ENCODE measurements at regions not wholly inside any gene's neighbourhood (a gene's known extent, or its start where the extent isn't known, plus 50 kb on each side); places are given as distances from the start of the nearest gene placed in this dataset.
"Not testable (repeated sequence)": the region's sequence is repeated elsewhere in the genome, so short reads cannot be mapped to it uniquely, and the experiment has no call there.

- Histone ChIP-seq H3K4me3 (no peak overlapping the region), H3K27ac (no peak overlapping the region)
Observed at GRCh38 chr3:17833786-17834559, 91.5 kb upstream of the TBC1D5 start.

DNA sequence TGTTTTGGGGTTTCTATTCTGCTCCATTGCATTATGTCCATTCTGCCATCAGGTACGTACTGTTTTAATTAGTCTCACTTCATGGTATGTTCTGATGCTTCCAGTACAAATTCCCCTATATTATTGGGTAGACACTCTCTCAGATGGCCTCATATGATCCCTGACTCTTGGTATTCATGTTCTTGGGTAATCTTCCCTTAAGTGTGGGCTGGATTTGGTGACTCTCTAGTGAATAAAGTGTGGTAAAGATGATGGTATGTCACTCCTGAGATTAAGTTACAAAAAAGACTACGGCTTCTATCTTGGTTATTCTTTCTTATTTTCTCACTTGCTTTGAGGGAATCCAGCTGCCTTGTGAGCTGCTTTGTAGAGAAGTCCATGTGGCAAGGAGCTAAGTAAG is 89.6 kb upstream of the TBC1D5 start:
- Histone ChIP-seq H3K4me3 (no peak overlapping the region), H3K27ac (no peak overlapping the region)

GRCh38 chr3:17831366-17831765 is 88.9 kb upstream of the TBC1D5 start:
- no peak overlapping the region for H3K27ac ChIP-seq
- H3K4me3 ChIP-seq = no peak overlapping the region

DNA sequence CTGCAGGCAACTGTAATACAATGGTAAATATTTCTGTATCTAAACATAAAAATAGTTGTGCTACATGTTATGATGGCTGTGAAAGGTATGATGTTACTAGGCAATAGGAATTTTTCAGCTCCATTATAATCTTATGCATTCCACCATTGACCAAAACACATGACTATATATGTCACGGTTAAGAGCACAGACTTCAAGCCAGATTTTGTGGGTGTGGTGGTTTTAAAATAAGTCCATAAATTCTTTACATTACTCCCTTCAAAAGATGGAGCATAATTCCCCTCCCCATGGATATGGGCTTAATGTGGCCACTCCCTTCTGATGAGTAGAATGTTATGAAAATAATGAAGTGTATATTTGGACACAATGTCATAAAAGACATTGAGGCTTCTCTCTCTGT is 88.4 kb upstream of the TBC1D5 start:
- H3K4me3 ChIP-seq = no peak overlapping the region

GRCh38 chr3:17828388-17828787 is 86.0 kb upstream of the TBC1D5 start:
- Histone ChIP-seq H3K4me3 (no peak overlapping the region), H3K27ac (no peak overlapping the region)

More for the DNA sequence above, 88.4 kb upstream of the TBC1D5 start:
- no peak overlapping the region for H3K27ac ChIP-seq

GRCh38 chr3:17825298-17825697 is 82.9 kb upstream of the TBC1D5 start:
- Histone ChIP-seq H3K4me3 (no peak overlapping the region), H3K27ac (no peak overlapping the region)

DNA sequence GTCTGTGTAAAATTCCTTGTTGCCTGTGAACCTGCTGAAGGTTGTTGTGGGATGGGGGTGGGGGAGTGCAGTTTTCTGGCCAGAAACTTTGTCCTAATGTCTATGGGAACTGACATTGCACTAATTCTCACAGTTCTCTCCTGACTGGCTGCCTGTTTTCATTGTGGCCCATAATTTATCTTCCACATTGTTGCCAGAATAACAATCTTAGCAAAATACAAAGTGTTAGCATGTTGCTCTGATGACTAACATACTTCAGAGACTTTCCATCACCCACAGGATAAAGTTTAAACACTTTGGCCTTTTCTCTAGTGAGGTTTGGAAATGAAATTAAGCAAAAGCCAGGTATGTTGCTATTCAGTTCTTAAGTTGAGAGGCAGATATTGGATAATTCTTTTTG is 81.4 kb upstream of the TBC1D5 start:
- no peak overlapping the region for H3K4me3 ChIP-seq
- no peak overlapping the region for H3K27ac ChIP-seq

DNA sequence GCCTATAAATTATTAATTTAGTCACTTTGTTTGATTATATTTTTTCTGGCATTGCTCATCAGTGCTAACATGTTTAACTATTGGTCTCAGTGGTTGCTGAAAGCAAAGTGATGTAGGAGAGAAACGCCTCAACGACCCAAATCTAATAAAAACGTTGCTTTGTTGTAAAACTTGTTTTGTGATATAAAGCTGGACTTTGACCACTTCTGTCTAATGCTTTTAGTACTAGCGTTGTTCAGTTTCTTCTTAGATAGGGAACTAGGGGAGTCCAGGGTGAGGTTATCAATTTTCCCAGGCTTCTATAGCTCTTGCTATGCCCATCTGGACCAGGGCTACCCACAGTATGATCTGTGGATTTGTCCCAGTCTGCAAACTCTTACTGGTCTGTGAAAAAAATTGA is 80.6 kb upstream of the TBC1D5 start:
- Histone ChIP-seq H3K27ac (no peak overlapping the region), H3K4me3 (no peak overlapping the region)

GRCh38 chr3:17820704-17821103 is 78.3 kb upstream of the TBC1D5 start:
- Histone ChIP-seq H3K4me3 (no peak overlapping the region), H3K27ac (no peak overlapping the region)

DNA sequence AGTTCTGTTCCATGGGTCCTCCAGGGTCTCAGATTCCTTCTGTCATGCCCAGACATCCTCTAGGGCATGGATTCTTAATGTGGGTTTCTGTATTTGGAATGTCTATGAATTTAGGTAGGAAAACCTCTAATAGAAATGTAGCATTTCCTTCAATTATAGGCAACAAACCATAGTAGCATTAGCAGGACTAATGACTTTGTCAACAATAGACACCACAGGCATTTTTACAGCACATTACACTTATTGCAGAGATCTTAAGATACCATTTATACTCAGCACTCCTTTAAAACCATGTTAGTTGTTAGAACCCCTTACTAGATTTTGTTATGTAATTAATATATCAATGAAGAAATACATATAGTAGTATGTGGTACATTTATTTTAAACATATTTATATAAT is 77.8 kb upstream of the TBC1D5 start:
- no peak overlapping the region for H3K4me3 ChIP-seq
- no peak overlapping the region for H3K27ac ChIP-seq

DNA sequence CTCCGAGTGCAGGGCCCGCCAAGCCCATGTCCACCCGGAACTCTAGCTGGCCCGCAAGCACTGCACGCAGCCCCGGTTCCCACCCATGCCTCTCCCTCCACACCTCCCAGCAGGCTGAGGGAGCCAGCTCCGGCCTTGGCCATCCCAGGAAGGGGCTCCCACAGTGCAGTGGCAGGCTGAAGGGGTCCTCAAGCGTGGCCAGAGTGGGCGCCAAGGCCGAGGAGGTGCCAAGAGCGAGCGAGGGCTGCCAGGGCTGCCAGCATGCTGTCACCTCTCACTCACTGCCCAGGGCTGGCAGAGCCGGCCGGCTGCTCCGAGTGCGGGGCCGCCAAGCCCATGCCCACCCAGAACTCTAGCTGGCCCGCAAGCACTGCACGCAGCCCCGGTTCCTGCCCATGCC is 75.5 kb upstream of the TBC1D5 start:
- not testable (repeated sequence) for H3K4me3 ChIP-seq, H3K27ac ChIP-seq

DNA sequence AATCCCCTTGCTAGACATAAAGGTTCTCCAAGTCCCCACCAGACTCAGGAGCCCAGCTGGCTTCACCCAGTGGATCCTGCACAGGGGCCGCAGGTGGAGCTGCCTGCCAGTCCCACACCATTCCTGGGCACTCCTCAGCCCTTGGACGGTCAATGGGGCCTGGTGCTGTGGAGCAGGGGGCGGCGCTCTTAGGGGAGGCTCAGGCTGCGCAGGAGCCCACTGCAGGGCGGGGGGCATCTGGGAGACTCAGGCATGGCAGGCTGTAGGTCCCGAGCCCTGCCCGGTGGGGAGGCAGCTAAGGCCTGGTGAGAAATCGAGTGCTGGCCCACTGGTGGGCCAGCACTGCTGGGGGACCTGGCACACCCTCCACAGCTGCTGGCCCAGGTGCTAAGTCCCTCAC is 75.1 kb upstream of the TBC1D5 start:
- Histone ChIP-seq H3K4me3 (no peak overlapping the region), H3K27ac (no peak overlapping the region)

GRCh38 chr3:17816839-17817238 is 74.4 kb upstream of the TBC1D5 start:
- not testable (repeated sequence) for H3K27ac ChIP-seq, H3K4me3 ChIP-seq

GRCh38 chr3:17812328-17812727 is 69.9 kb upstream of the TBC1D5 start:
- H3K4me3 ChIP-seq, H3K27ac ChIP-seq: not testable (repeated sequence)

DNA sequence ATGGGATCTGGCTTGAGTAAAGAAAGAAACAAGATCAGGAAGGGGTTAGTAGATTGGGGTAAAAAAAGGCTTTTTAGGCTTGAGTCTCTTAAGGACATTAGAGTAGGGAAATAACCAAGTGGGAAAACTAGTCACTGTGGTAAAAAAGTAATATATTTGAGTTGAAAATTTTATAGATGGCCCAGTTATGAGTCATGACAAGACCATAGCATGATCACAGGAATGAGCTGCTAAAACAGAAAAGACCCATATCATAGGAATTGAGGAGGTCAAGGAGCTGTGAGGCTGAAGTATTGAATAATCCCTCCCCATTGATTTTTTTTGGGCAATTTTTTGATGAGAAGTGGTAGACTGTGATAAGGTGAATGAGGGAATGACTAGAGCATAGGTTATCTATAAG is 69.2 kb upstream of the TBC1D5 start:
- H3K4me3 ChIP-seq = no peak overlapping the region
- no peak overlapping the region for H3K27ac ChIP-seq

- H3K27ac ChIP-seq = no peak overlapping the region
- H3K4me3 ChIP-seq = no peak overlapping the region
Observed at GRCh38 chr3:17810759-17811158, 68.3 kb upstream of the TBC1D5 start.

- Histone ChIP-seq H3K4me3 (no peak overlapping the region), H3K27ac (no peak overlapping the region)
Observed at GRCh38 chr3:17808994-17809393, 66.6 kb upstream of the TBC1D5 start.

DNA sequence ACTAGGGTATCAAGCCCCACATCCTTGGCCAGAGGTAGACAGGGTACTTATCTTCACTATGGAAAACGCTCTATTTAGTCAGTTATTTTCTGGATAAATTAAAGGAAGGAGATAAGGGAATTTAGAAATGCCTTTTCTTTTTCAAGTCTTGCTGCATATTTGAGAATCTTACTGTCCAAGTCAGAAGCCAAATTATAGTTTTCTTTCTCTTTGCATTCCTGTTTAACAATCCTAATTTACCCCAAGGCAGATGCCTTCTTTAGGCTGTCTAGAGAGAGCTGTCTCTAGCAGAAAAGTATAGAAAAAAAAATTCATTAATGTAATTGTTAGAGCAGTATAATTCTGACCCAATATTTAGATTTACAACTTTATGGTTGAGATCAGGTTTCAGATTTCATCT is 64.4 kb upstream of the TBC1D5 start:
- Histone ChIP-seq H3K4me3 (no peak overlapping the region), H3K27ac (no peak overlapping the region)

DNA sequence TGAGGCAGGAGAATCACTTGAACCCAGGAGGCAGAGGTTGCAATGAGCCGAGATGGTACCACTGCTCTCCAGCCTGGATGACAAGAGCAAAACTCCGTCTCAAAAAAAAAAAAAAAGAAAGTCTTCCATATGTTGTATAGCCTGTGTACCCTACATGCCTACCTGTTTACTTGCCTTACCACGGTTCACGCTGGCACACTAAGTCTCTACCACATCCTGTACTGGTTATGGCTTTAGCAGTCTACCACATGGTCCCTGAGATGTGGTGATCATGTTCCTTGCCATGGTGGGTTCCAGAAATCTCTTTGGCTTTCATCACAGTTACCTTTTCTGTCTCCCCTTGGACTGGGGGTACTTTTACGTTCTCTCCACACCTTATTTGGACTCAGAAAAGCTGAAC is 63.8 kb upstream of the TBC1D5 start:
- H3K27ac ChIP-seq = no peak overlapping the region
- H3K4me3 ChIP-seq = no peak overlapping the region

GRCh38 chr3:17805461-17805940 is 63.1 kb upstream of the TBC1D5 start:
- Histone ChIP-seq H3K27ac (no peak overlapping the region), H3K4me3 (no peak overlapping the region)

DNA sequence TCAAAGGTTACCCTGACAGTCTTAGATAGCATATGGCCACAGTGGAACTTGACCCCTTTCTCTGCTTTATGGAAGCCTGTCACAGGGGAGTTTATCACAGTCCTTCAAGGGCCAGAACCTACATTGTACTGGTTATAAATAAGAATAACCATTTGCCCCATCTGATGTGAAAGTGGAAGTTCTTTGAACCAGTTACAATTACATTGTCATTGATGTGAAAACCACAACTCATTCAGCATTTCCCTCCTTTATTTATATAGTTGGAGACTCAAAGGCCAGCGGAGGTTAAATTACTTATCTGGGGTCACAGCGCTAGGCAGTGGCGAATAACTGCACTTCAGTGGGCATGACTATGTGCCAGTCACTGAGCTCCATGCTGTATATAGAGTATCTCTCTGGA is 60.5 kb upstream of the TBC1D5 start:
- Histone ChIP-seq H3K4me3 (no peak overlapping the region), H3K27ac (no peak overlapping the region)

GRCh38 chr3:17801131-17801530 is 58.7 kb upstream of the TBC1D5 start:
- Histone ChIP-seq H3K27ac (no peak overlapping the region), H3K4me3 (no peak overlapping the region)
